Naive thymus-derived CD4-positive, alpha-beta T cell (primary cell): ENCODE measurements at regions not wholly inside any gene's neighbourhood (a gene's known extent, or its start where the extent isn't known, plus 50 kb on each side); places are given as distances from the start of the nearest gene placed in this dataset.
"Not testable (repeated sequence)": the region's sequence is repeated elsewhere in the genome, so short reads cannot be mapped to it uniquely, and the experiment has no call there.

ENCODE experiments used
- ATAC-seq: fragments of 150-1000 bp; cut with Tn5 transposase; 2 replicates; pipeline ENCODE4 v1.10.0; 2021; ENCODE audit warnings: mild to moderate bottlenecking, moderate library complexity
- CTCF ChIA-PET: fragments of 350-600 bp; sonication (Branson Sonifier 250); formaldehyde crosslinking; loops from one replicate; lab custom pipeline; 2021; ENCODE audit warnings: antibody characterized with exemption; lab: Charles Lee
- POLR2A ChIA-PET: fragments of 350-600 bp; sonication (Branson Sonifier 250); formaldehyde crosslinking; loops from one replicate; lab custom pipeline; 2021; ENCODE audit warnings: antibody characterized with exemption, inconsistent platforms; lab: Charles Lee
- DNase-seq, 9 donors: peaks; one replicate each; pipeline versions ENCODE4 v3.0.0 to v3.0.0-alpha.2; 2020 to 2022; ENCODE audit warnings: mixed read lengths in 1 of 9
- H3K27ac ChIP-seq: one replicate; pipeline ENCODE4 v1.7.0; 2013; ENCODE audit warnings: mild to moderate bottlenecking, low read depth, low read length, moderate library complexity
- H3K27me3 ChIP-seq, 2 donors: one replicate each; pipeline ENCODE4 v1.7.0; 2013; ENCODE audit warnings: low read length in 2 of 2, mild to moderate bottlenecking in 2 of 2, moderate library complexity in 2 of 2; ENCODE audit not compliant: control insufficient read depth in 2 of 2, insufficient read depth in 2 of 2
- H3K36me3 ChIP-seq, 3 experiments: 1 replicate in 2 of 3; 2 replicates in 1 of 3; pipeline ENCODE4 v1.7.0; 2013; ENCODE audit warnings: low read length in 3 of 3, mild to moderate bottlenecking in 3 of 3, moderate library complexity in 1 of 3; ENCODE audit not compliant: insufficient read depth in 3 of 3, control insufficient read depth in 2 of 3
- H3K4me1 ChIP-seq, 2 donors: one replicate each; pipeline ENCODE4 v1.7.0; 2013; ENCODE audit warnings: low read length in 2 of 2, mild to moderate bottlenecking in 2 of 2, moderate library complexity in 1 of 2; ENCODE audit not compliant: control insufficient read depth in 2 of 2, insufficient read depth in 2 of 2
- H3K4me3 ChIP-seq: 2 replicates; pipeline ENCODE4 v1.7.0; 2013; ENCODE audit warnings: mild to moderate bottlenecking, low read length
- H3K9me3 ChIP-seq, 3 experiments: 1 replicate in 2 of 3; 2 replicates in 1 of 3; pipeline ENCODE4 v1.7.0; 2013; ENCODE audit warnings: low read length in 3 of 3; ENCODE audit not compliant: control insufficient read depth in 2 of 3
- H3K27ac Mint-ChIP-seq, 9 donors: one replicate each; pipeline ENCODE4 v1.8.0; 2020 to 2022; ENCODE audit warnings: mixed read lengths in 9 of 9, mild to moderate bottlenecking in 8 of 9, moderate library complexity in 5 of 9, inconsistent platforms in 2 of 9
- H3K27me3 Mint-ChIP-seq, 5 donors: one replicate each; pipeline ENCODE4 v1.8.0; 2021 to 2022; ENCODE audit warnings: mixed read lengths in 5 of 5, mild to moderate bottlenecking in 1 of 5
- H3K36me3 Mint-ChIP-seq, 5 donors: one replicate each; pipeline ENCODE4 v1.8.0; 2020 to 2022; ENCODE audit warnings: mixed read lengths in 5 of 5, mild to moderate bottlenecking in 3 of 5, inconsistent platforms in 1 of 5
- H3K4me1 Mint-ChIP-seq, 7 donors: one replicate each; pipeline ENCODE4 v1.8.0; 2020 to 2022; ENCODE audit warnings: mixed read lengths in 7 of 7, mild to moderate bottlenecking in 3 of 7, inconsistent platforms in 1 of 7
- H3K4me3 Mint-ChIP-seq, 10 donors: one replicate each; pipeline ENCODE4 v1.8.0; 2020 to 2022; ENCODE audit warnings: mild to moderate bottlenecking in 10 of 10, mixed read lengths in 10 of 10, moderate library complexity in 6 of 10, inconsistent platforms in 2 of 10
- H3K9me3 Mint-ChIP-seq, 11 donors: one replicate each; pipeline ENCODE4 v1.8.0; 2020 to 2022; ENCODE audit warnings: mixed read lengths in 11 of 11, mild to moderate bottlenecking in 4 of 11, inconsistent platforms in 1 of 11, moderate library complexity in 1 of 11
- intact Hi-C, 2 donors: fragments of 100-400 bp; cut with micrococcal nuclease; formaldehyde crosslinking; loops; one replicate each; pipeline ENCODE4 v1.15.1; 2023

- H3K4me1 ChIP-seq, H3K27ac Mint-ChIP-seq, H3K36me3 ChIP-seq, H3K27me3 Mint-ChIP-seq, H3K9me3 ChIP-seq, H3K4me3 ChIP-seq, DNase-seq, H3K4me3 Mint-ChIP-seq, H3K4me1 Mint-ChIP-seq, intact Hi-C loops, H3K27me3 ChIP-seq, CTCF ChIA-PET, ATAC-seq, H3K27ac ChIP-seq, H3K36me3 Mint-ChIP-seq, POLR2A ChIA-PET: not testable (repeated sequence)
- peaks cover 0 to 26% (median 12%) of the 10 kb centered on the region in 11 donors for H3K9me3 Mint-ChIP-seq
Observed at GRCh38 chr2:146371364-146371763, 1473.5 kb upstream of the ACVR2A start.

- ChIA-PET CTCF (no interaction called here), POLR2A (no interaction called here)
- intact Hi-C loops = no loop called here
- no peaks in the 10 kb centered on the region for H3K9me3 ChIP-seq
- no peak for ATAC-seq
- no peaks in the 10 kb centered on the region for H3K4me1 ChIP-seq
- H3K4me3 Mint-ChIP-seq = no peak overlapping the region
- H3K27ac Mint-ChIP-seq = no peak overlapping the region
- no peak overlapping the region for H3K4me3 ChIP-seq
- no peaks in the 10 kb centered on the region for H3K4me1 Mint-ChIP-seq
- no peaks in the 10 kb centered on the region for H3K36me3 Mint-ChIP-seq
- no peaks in the 10 kb centered on the region for H3K36me3 ChIP-seq
- H3K27me3 Mint-ChIP-seq = no peaks in the 10 kb centered on the region
- H3K27ac ChIP-seq = no peak overlapping the region
- H3K9me3 Mint-ChIP-seq = peaks cover 0 to 26% (median 12%) of the 10 kb centered on the region in 11 donors
- H3K27me3 ChIP-seq = no peaks in the 10 kb centered on the region
- DNase-seq = no peak
Observed at GRCh38 chr2:146370826-146371225, 1474.0 kb upstream of the ACVR2A start.

- ChIA-PET CTCF (no interaction called here), POLR2A (no interaction called here)
- H3K4me1 ChIP-seq = no peaks in the 10 kb centered on the region
- no peaks in the 10 kb centered on the region for H3K27me3 ChIP-seq
- Mint-ChIP-seq H3K4me3 (no peak overlapping the region), H3K36me3 (no peaks in the 10 kb centered on the region), H3K9me3 (peaks cover 0 to 18% (median 4%) of the 10 kb centered on the region in 11 donors), H3K27me3 (no peaks in the 10 kb centered on the region), H3K4me1 (no peaks in the 10 kb centered on the region), H3K27ac (no peak overlapping the region)
- H3K9me3 ChIP-seq = no peaks in the 10 kb centered on the region
- DNase-seq (no peak), ATAC-seq (no peak)
- no peak overlapping the region for H3K4me3 ChIP-seq
- no peak overlapping the region for H3K27ac ChIP-seq
- intact Hi-C loops = no loop called here
- H3K36me3 ChIP-seq = no peaks in the 10 kb centered on the region
Observed at GRCh38 chr2:146366276-146366675, 1478.6 kb upstream of the ACVR2A start.

GRCh38 chr2:146365041-146365440 is 1479.8 kb upstream of the ACVR2A start:
- Mint-ChIP-seq H3K36me3 (no peaks in the 10 kb centered on the region), H3K4me1 (no peaks in the 10 kb centered on the region), H3K4me3 (no peak overlapping the region), H3K27me3 (no peaks in the 10 kb centered on the region), H3K27ac (no peak overlapping the region), H3K9me3 (peaks cover 0 to 12% (median 1%) of the 10 kb centered on the region in 11 donors)
- ChIA-PET CTCF (no interaction called here), POLR2A (no interaction called here)
- ATAC-seq (no peak), DNase-seq (no peak)
- no peaks in the 10 kb centered on the region for H3K4me1 ChIP-seq
- H3K9me3 ChIP-seq = no peaks in the 10 kb centered on the region
- no peak overlapping the region for H3K27ac ChIP-seq
- intact Hi-C loops = no loop called here
- H3K4me3 ChIP-seq = no peak overlapping the region
- no peaks in the 10 kb centered on the region for H3K27me3 ChIP-seq
- no peaks in the 10 kb centered on the region for H3K36me3 ChIP-seq

GRCh38 chr2:146363731-146364130 is 1481.1 kb upstream of the ACVR2A start:
- CTCF ChIA-PET = no interaction called here
- H3K27me3 Mint-ChIP-seq = no peaks in the 10 kb centered on the region
- ATAC-seq (no peak), DNase-seq (no peak)
- Histone ChIP-seq H3K36me3 (no peaks in the 10 kb centered on the region), H3K4me1 (no peaks in the 10 kb centered on the region), H3K9me3 (no peaks in the 10 kb centered on the region), H3K27me3 (no peaks in the 10 kb centered on the region), H3K4me3 (no peak overlapping the region), H3K27ac (no peak overlapping the region)
- no peaks in the 10 kb centered on the region for H3K4me1 Mint-ChIP-seq
- POLR2A ChIA-PET = no interaction called here
- H3K36me3 Mint-ChIP-seq = no peaks in the 10 kb centered on the region
- H3K4me3 Mint-ChIP-seq = no peak overlapping the region
- intact Hi-C loops = no loop called here
- peaks cover 0 to 8% (median 0%) of the 10 kb centered on the region in 11 donors for H3K9me3 Mint-ChIP-seq
- H3K27ac Mint-ChIP-seq = no peak overlapping the region

GRCh38 chr2:146351689-146352088 is 1493.1 kb upstream of the ACVR2A start:
- H3K36me3 Mint-ChIP-seq = no peaks in the 10 kb centered on the region
- POLR2A ChIA-PET = no interaction called here
- no peak overlapping the region for H3K4me3 Mint-ChIP-seq
- Histone ChIP-seq H3K9me3 (no peaks in the 10 kb centered on the region), H3K4me1 (no peaks in the 10 kb centered on the region), H3K36me3 (no peaks in the 10 kb centered on the region), H3K27ac (no peak overlapping the region), H3K27me3 (no peaks in the 10 kb centered on the region), H3K4me3 (no peak overlapping the region)
- ATAC-seq (no peak), DNase-seq (no peak)
- CTCF ChIA-PET = no interaction called here
- no peaks in the 10 kb centered on the region for H3K4me1 Mint-ChIP-seq
- peaks cover 0 to 18% (median 0%) of the 10 kb centered on the region in 11 donors for H3K9me3 Mint-ChIP-seq
- H3K27ac Mint-ChIP-seq = no peak overlapping the region
- H3K27me3 Mint-ChIP-seq = no peaks in the 10 kb centered on the region
- intact Hi-C loops = no loop called here

GRCh38 chr2:146349334-146349733 is 1495.5 kb upstream of the ACVR2A start:
- CTCF ChIA-PET = no interaction called here
- ATAC-seq = no peak
- Histone ChIP-seq H3K27me3 (no peaks in the 10 kb centered on the region), H3K4me1 (no peaks in the 10 kb centered on the region), H3K4me3 (no peak overlapping the region), H3K36me3 (no peaks in the 10 kb centered on the region), H3K9me3 (no peaks in the 10 kb centered on the region), H3K27ac (no peak overlapping the region)
- Mint-ChIP-seq H3K27ac (no peak overlapping the region), H3K4me1 (no peaks in the 10 kb centered on the region), H3K4me3 (no peak overlapping the region), H3K9me3 (peaks cover 0 to 9% (median 0%) of the 10 kb centered on the region in 11 donors), H3K27me3 (no peaks in the 10 kb centered on the region), H3K36me3 (no peaks in the 10 kb centered on the region)
- no peak for DNase-seq
- POLR2A ChIA-PET = no interaction called here
- intact Hi-C loops = no loop called here
